ENCODE measurements at regions not wholly inside any gene's neighbourhood (a gene's known extent, or its start where the extent isn't known, plus 50 kb on each side); places are given as distances from the start of the nearest gene placed in this dataset.

- TF ChIP-seq EZH2 (IDR thresholded peaks at IDR 0.05) (no peak), POLR2AphosphoS5 (IDR thresholded peaks at IDR 0.05; ENCODE audit: borderline replicate concordance, low read depth, low read length) (no peak)
These were observed 173.3 kb upstream of the PARP11 start for GRCh38 chr12:4046495-4046840.

Data from SK-N-MC (cell line).